OCI-LY7 (cell line): ENCODE measurements at regions not wholly inside any gene's neighbourhood (a gene's known extent, or its start where the extent isn't known, plus 50 kb on each side); places are given as distances from the start of the nearest gene placed in this dataset.

ENCODE experiments used
- BruUV-seq: library from RNA; stranded (reverse); fragments of 400-500 nt; replicated peaks from 2 replicates; lab custom pipeline; 2021; lab: Mats Ljungman, UMichigan
- CTCF ChIA-PET: fragments of 300-600 bp; sonication (Branson Sonifier 250); formaldehyde crosslinking; loops from one replicate; lab custom pipeline; 2022; ENCODE audit warnings: antibody characterized with exemption; ENCODE audit not compliant: unreplicated experiment; lab: Charles Lee
- POLR2A ChIA-PET: fragments of 300-600 bp; sonication (Branson Sonifier 250); formaldehyde crosslinking; loops from one replicate; lab custom pipeline; 2022; ENCODE audit warnings: antibody characterized with exemption; lab: Charles Lee
- DNase-seq: peaks from one replicate; pipeline ENCODE4 v3.0.0-alpha.2; 2015; ENCODE audit warnings: low spot score
- H2AFZ ChIP-seq: fragments of 200-600 bp; sonication (generic), shearing (Covaris generic); 2 replicates; pipeline ENCODE4 v1.6.1; 2014; ENCODE audit warnings: mild to moderate bottlenecking, antibody characterized with exemption, low read length, moderate library complexity
- H3K27ac ChIP-seq: fragments of 200-600 bp; sonication (generic); 2 replicates; pipeline ENCODE4 v1.5.1; 2014; ENCODE audit warnings: mixed run types, low read depth, mild to moderate bottlenecking, moderate library complexity, low read length, inconsistent platforms; ENCODE audit not compliant: poor library complexity, severe bottlenecking
- H3K36me3 ChIP-seq: fragments of 200-600 bp; sonication (generic); 2 replicates; pipeline ENCODE4 v1.6.1; 2014; ENCODE audit warnings: mild to moderate bottlenecking, antibody characterized with exemption, low read length, moderate library complexity, mixed read lengths; ENCODE audit not compliant: insufficient read depth
- H3K4me1 ChIP-seq: fragments of 200-600 bp; sonication (generic); 2 replicates; pipeline ENCODE4 v1.5.1; 2014; ENCODE audit warnings: mild to moderate bottlenecking, low read length; ENCODE audit not compliant: insufficient read depth, poor library complexity, severe bottlenecking
- H3K4me2 ChIP-seq: fragments of 200-600 bp; sonication (generic); 2 replicates; pipeline ENCODE4 v1.6.1; 2014; ENCODE audit warnings: mild to moderate bottlenecking, low read length
- H3K4me3 ChIP-seq: fragments of 200-600 bp; sonication (generic); 2 replicates; pipeline ENCODE4 v1.5.1; 2014; ENCODE audit warnings: mild to moderate bottlenecking, low read depth, low read length; ENCODE audit not compliant: poor library complexity, severe bottlenecking
- H3K79me2 ChIP-seq: fragments of 200-600 bp; sonication (generic); 2 replicates; pipeline ENCODE4 v1.6.1; 2016; ENCODE audit warnings: low read depth, mild to moderate bottlenecking, low read length, moderate library complexity, mixed read lengths; ENCODE audit not compliant: insufficient read depth
- H3K9me2 ChIP-seq: fragments of 200-600 bp; sonication (generic); 2 replicates; pipeline ENCODE4 v1.6.1; 2016; ENCODE audit warnings: mild to moderate bottlenecking, low read length, mixed read lengths; ENCODE audit not compliant: insufficient read depth
- H3K9me3 ChIP-seq: fragments of 200-600 bp; sonication (generic); 2 replicates; pipeline ENCODE4 v1.6.1; 2014; ENCODE audit warnings: mild to moderate bottlenecking, mixed run types, low read length, mixed read lengths
- H4K20me1 ChIP-seq: fragments of 200-600 bp; sonication (generic); 2 replicates; pipeline ENCODE4 v1.6.1; 2014; ENCODE audit warnings: mild to moderate bottlenecking, antibody characterized with exemption, low read length, moderate library complexity, mixed read lengths; ENCODE audit not compliant: insufficient read depth
- CTCF ChIP-seq: fragments of 200-600 bp; sonication (generic); conservative IDR thresholded peaks from 2 replicates; pipeline ENCODE4 v1.5.1; 2014; ENCODE audit warnings: mild to moderate bottlenecking, antibody characterized with exemption, low read length, moderate library complexity, mixed read lengths
- EZH2phosphoT487 ChIP-seq: fragments of 200-600 bp; sonication (generic); IDR thresholded peaks from 2 replicates; pipeline ENCODE4 v1.6.1; 2018; ENCODE audit warnings: low read depth, borderline replicate concordance, mild to moderate bottlenecking, mixed run types, antibody characterized with exemption, low read length, moderate library complexity, mixed read lengths
- intact Hi-C: fragments of 100-400 bp; cut with micrococcal nuclease; formaldehyde crosslinking; loops from one replicate; pipeline ENCODE4 v1.10.0; 2022; ENCODE audit not compliant: unreplicated experiment

DNA sequence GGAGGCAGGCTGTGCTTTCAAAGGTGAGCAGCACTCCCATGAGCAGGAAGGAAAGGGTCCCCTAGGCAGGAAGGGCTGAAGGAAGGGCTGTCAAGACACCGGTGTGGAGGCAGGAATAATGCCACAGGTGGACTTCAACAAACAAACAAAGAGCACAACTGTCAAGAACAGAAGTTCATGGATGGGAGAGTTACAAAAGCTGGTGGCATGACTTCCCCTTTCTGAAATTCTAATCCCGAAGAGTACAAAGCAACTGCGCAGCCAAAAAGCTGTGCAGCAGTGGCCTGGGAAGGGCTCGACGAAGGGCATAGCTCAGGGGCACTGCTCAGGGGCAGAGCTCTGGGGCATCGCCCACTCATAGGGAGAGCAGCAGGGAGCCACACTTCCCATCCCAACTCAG, 582.3 kb upstream of the DIPK2B start:
- Histone ChIP-seq H3K79me2 (no peaks in the 10 kb centered on the region), H3K36me3 (no peaks in the 10 kb centered on the region), H3K9me3 (no peaks in the 10 kb centered on the region), H3K9me2 (no peaks in the 10 kb centered on the region), H3K27ac (no peak overlapping the region), H3K4me1 (no peaks in the 10 kb centered on the region), H2AFZ (no peak overlapping the region), H4K20me1 (no peaks in the 10 kb centered on the region), H3K4me2 (no peak overlapping the region), H3K4me3 (no peak overlapping the region)
- ChIA-PET POLR2A (no interaction called here), CTCF (no interaction called here)
- no peak for DNase-seq
- intact Hi-C loops = no loop called here
- no TSS peak for BruUV-seq
- TF ChIP-seq EZH2phosphoT487 = no peak
- TF ChIP-seq CTCF = no peak

DNA sequence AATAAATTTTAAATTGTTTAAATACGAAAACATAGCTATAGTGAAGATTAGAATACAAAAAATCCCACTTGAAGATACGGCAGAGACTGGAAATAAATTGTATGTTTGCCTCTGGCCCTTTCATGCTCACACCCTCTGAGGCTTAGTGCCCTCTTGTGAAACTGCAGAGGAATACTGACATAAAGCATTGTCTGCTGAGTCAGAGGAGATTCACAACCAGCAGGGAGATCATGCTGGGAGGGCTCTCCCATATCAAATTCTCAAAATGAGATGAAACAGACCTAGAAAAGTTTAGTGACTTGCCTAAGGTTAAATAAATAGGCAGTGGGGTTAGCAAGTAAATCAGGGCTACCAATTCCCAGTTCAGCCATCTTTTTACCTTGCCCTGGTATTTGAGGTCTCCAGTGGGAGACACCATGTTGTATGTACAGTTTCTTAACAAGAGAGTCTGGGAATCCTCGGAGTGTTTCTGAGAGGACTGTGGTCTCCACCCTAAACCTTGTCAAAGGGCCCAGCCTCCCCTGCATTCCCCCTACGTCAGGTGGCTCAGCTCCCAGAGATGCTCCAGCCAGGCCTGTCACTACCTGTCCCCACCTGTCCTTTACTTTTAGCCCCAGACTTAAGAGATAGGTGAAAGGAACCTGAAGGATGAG, 581.4 kb upstream of the DIPK2B start:
- Histone ChIP-seq H4K20me1 (no peaks in the 10 kb centered on the region), H3K4me2 (no peak overlapping the region), H3K9me2 (no peaks in the 10 kb centered on the region), H3K9me3 (no peaks in the 10 kb centered on the region), H3K36me3 (no peaks in the 10 kb centered on the region), H3K4me1 (no peaks in the 10 kb centered on the region), H3K27ac (no peak overlapping the region), H2AFZ (no peak overlapping the region), H3K79me2 (no peaks in the 10 kb centered on the region), H3K4me3 (no peak overlapping the region)
- ChIA-PET POLR2A (no interaction called here), CTCF (no interaction called here)
- DNase-seq = no peak
- BruUV-seq = no TSS peak
- no peak for TF ChIP-seq CTCF
- TF ChIP-seq EZH2phosphoT487 = no peak
- intact Hi-C loops = no loop called here

GRCh38 chrX:45778616-45779015, 577.9 kb upstream of the DIPK2B start:
- intact Hi-C loops = no loop called here
- TF ChIP-seq EZH2phosphoT487 = no peak
- no peak for TF ChIP-seq CTCF
- H3K79me2 ChIP-seq = no peaks in the 10 kb centered on the region
- H3K36me3 ChIP-seq = no peaks in the 10 kb centered on the region
- H3K9me2 ChIP-seq = no peaks in the 10 kb centered on the region
- BruUV-seq = no TSS peak
- no peak overlapping the region for H3K4me3 ChIP-seq
- H3K9me3 ChIP-seq = no peaks in the 10 kb centered on the region
- H2AFZ ChIP-seq = no peak overlapping the region
- no peak for DNase-seq
- H3K4me1 ChIP-seq = no peaks in the 10 kb centered on the region
- POLR2A ChIA-PET = no interaction called here
- H3K27ac ChIP-seq = no peak overlapping the region
- CTCF ChIA-PET = no interaction called here
- no peak overlapping the region for H3K4me2 ChIP-seq
- no peaks in the 10 kb centered on the region for H4K20me1 ChIP-seq
